H9 (cell line): ENCODE measurements at regions not wholly inside any gene's neighbourhood (a gene's known extent, or its start where the extent isn't known, plus 50 kb on each side); places are given as distances from the start of the nearest gene placed in this dataset.

ENCODE experiments used
- DNase-seq: peaks from one replicate; pipeline ENCODE4 v3.0.0-alpha.2; 2017
- H2AFZ ChIP-seq: one replicate; pipeline ENCODE4 v1.6.1; 2013; ENCODE audit warnings: mild to moderate bottlenecking, low read length, control low read depth, moderate library complexity
- H2AK5ac ChIP-seq: 2 replicates; pipeline ENCODE4 v1.6.1; 2013; ENCODE audit warnings: low read length, control low read depth, mixed read lengths; ENCODE audit not compliant: insufficient read length
- H2BK120ac ChIP-seq: one replicate; pipeline ENCODE4 v1.6.1; 2013; ENCODE audit warnings: low read depth, mild to moderate bottlenecking, low read length, control low read depth, inconsistent platforms; ENCODE audit not compliant: poor library complexity, severe bottlenecking
- H2BK12ac ChIP-seq: 2 replicates; pipeline ENCODE4 v1.6.1; 2013; ENCODE audit warnings: low read length, control low read depth, mixed read lengths, low read depth; ENCODE audit not compliant: insufficient read length
- H2BK15ac ChIP-seq: 2 replicates; pipeline ENCODE4 v1.6.1; 2013; ENCODE audit warnings: low read depth, low read length, control low read depth
- H2BK20ac ChIP-seq: one replicate; pipeline ENCODE4 v1.6.1; 2013; ENCODE audit warnings: low read depth, mild to moderate bottlenecking, low read length, control low read depth, inconsistent platforms; ENCODE audit not compliant: poor library complexity, severe bottlenecking
- H2BK5ac ChIP-seq: 2 replicates; pipeline ENCODE4 v1.6.1; 2013; ENCODE audit warnings: low read length, control low read depth, mixed read lengths; ENCODE audit not compliant: insufficient read length
- H3K14ac ChIP-seq: 2 replicates; pipeline ENCODE4 v1.6.1; 2013; ENCODE audit warnings: low read length, control low read depth; ENCODE audit not compliant: insufficient read depth
- H3K18ac ChIP-seq: 2 replicates; pipeline ENCODE4 v1.6.1; 2013; ENCODE audit warnings: low read depth, mild to moderate bottlenecking, mixed read lengths, low read length, control low read depth; ENCODE audit not compliant: insufficient read length
- H3K23ac ChIP-seq: 2 replicates; pipeline ENCODE4 v1.6.1; 2013; ENCODE audit warnings: low read length, control low read depth, mixed read lengths, low read depth; ENCODE audit not compliant: insufficient read length
- H3K23me2 ChIP-seq: 2 replicates; pipeline ENCODE4 v1.6.1; 2013; ENCODE audit warnings: low read depth, mild to moderate bottlenecking, mixed read lengths, low read length, control low read depth; ENCODE audit not compliant: insufficient read length, poor library complexity, severe bottlenecking
- H3K27ac ChIP-seq: 2 replicates; pipeline ENCODE4 v1.5.1; 2013; ENCODE audit warnings: low read length, control low read depth, mixed read lengths, low read depth; ENCODE audit not compliant: insufficient read length
- H3K27me3 ChIP-seq: 2 replicates; pipeline ENCODE4 v1.6.1; 2013; ENCODE audit warnings: low read length, control low read depth, inconsistent platforms; ENCODE audit not compliant: insufficient read depth
- H3K4ac ChIP-seq: 2 replicates; pipeline ENCODE4 v1.6.1; 2013; ENCODE audit warnings: low read depth, mild to moderate bottlenecking, control low read depth, inconsistent platforms, low read length, moderate library complexity
- H3K4me1 ChIP-seq: 2 replicates; pipeline ENCODE4 v1.6.1; 2013; ENCODE audit warnings: low read length, control low read depth, inconsistent platforms; ENCODE audit not compliant: insufficient read depth
- H3K4me2 ChIP-seq: 2 replicates; pipeline ENCODE4 v1.6.1; 2013; ENCODE audit warnings: low read length, control low read depth, mixed read lengths; ENCODE audit not compliant: insufficient read length, insufficient read depth
- H3K56ac ChIP-seq: 2 replicates; pipeline ENCODE4 v1.6.1; 2013; ENCODE audit warnings: low read depth, mild to moderate bottlenecking, mixed read lengths, low read length, control low read depth; ENCODE audit not compliant: insufficient read length
- H3K79me1 ChIP-seq: 2 replicates; pipeline ENCODE4 v1.6.1; 2013; ENCODE audit warnings: low read depth, mild to moderate bottlenecking, moderate library complexity, low read length, control low read depth, inconsistent platforms; ENCODE audit not compliant: insufficient read depth, poor library complexity, severe bottlenecking
- H3K79me2 ChIP-seq: 2 replicates; pipeline ENCODE4 v1.6.1; 2013; ENCODE audit warnings: low read length, control low read depth, inconsistent platforms; ENCODE audit not compliant: insufficient read depth
- H3K9ac ChIP-seq: 2 replicates; pipeline ENCODE4 v1.6.1; 2013; ENCODE audit warnings: low read length, control low read depth, mixed read lengths; ENCODE audit not compliant: insufficient read length; ENCODE audit errors: extremely low read depth
- H3K9me3 ChIP-seq: one replicate; pipeline ENCODE4 v1.6.1; 2013; ENCODE audit warnings: low read depth, low read length, inconsistent platforms; ENCODE audit not compliant: control insufficient read depth
- H3T11ph ChIP-seq: one replicate; pipeline ENCODE4 v1.6.1; 2013; ENCODE audit warnings: mild to moderate bottlenecking, low read length, control low read depth, inconsistent platforms
- H4K20me1 ChIP-seq: one replicate; pipeline ENCODE4 v1.6.1; 2013; ENCODE audit not compliant: control insufficient read depth, insufficient read length, insufficient read depth
- H4K5ac ChIP-seq: 2 replicates; pipeline ENCODE4 v1.6.1; 2013; ENCODE audit warnings: low read depth, mild to moderate bottlenecking, mixed read lengths, low read length, control low read depth; ENCODE audit not compliant: insufficient read length
- H4K8ac ChIP-seq: replicated peaks from 2 replicates; pipeline ENCODE4 v1.6.1; 2013; ENCODE audit warnings: low read length, control low read depth, mixed read lengths, low read depth; ENCODE audit not compliant: insufficient read length
- H4K91ac ChIP-seq: 2 replicates; pipeline ENCODE4 v1.6.1; 2013; ENCODE audit warnings: low read depth, mild to moderate bottlenecking, moderate library complexity, mixed read lengths, low read length, control low read depth; ENCODE audit not compliant: insufficient read length
- H3K27ac Mint-ChIP-seq, 3 experiments: 2 replicates in 2 of 3; 3 replicates in 1 of 3; pipeline ENCODE4 v1.8.0; 2020 to 2021; ENCODE audit warnings: mixed read lengths in 3 of 3, mild to moderate bottlenecking in 1 of 3, moderate library complexity in 1 of 3
- H3K27me3 Mint-ChIP-seq: 2 replicates; pipeline ENCODE4 v1.8.0; 2021; ENCODE audit warnings: low read depth, mild to moderate bottlenecking, moderate library complexity, mixed read lengths
- H3K36me3 Mint-ChIP-seq, 3 experiments: 2 replicates in 2 of 3; 3 replicates in 1 of 3; pipeline ENCODE4 v1.8.0; 2020 to 2021; ENCODE audit warnings: low read depth in 3 of 3, mixed read lengths in 3 of 3; ENCODE audit not compliant: insufficient read depth in 1 of 3
- H3K4me1 Mint-ChIP-seq, 2 experiments: 2 replicates each; pipeline ENCODE4 v1.8.0; 2020; ENCODE audit warnings: mixed read lengths in 2 of 2
- H3K4me3 Mint-ChIP-seq, 2 experiments: 2 replicates in 1 of 2; 3 replicates in 1 of 2; pipeline ENCODE4 v1.8.0; 2020 to 2021; ENCODE audit warnings: mild to moderate bottlenecking in 2 of 2, mixed read lengths in 2 of 2, moderate library complexity in 1 of 2
- H3K9me3 Mint-ChIP-seq, 2 experiments: 2 replicates in 1 of 2; 3 replicates in 1 of 2; pipeline ENCODE4 v1.8.0; 2020; ENCODE audit warnings: mild to moderate bottlenecking in 2 of 2, mixed read lengths in 2 of 2, moderate library complexity in 1 of 2
- CTCF ChIP-seq: fragments of 200-600 bp; sonication (generic); conservative IDR thresholded peaks from 3 replicates; pipeline ENCODE4 v1.8.0; 2021; ENCODE audit warnings: antibody characterized with exemption, mild to moderate bottlenecking
- WGBS: extraction: QIAGEN DNeasy Blood & Tissue Kit; methylation state at CpG from one replicate; pipeline ENCODE4 v1.1.7; 2013; ENCODE audit warnings: missing lambda C conversion rate, low lambda C conversion rate, mixed read lengths; ENCODE audit not compliant: insufficient read length; ENCODE audit errors: extremely low coverage; 5-methylcytosine and 5-hydroxymethylcytosine counted together

- Histone ChIP-seq H4K8ac (no peak overlapping the region), H3K79me1 (no peaks in the 10 kb centered on the region), H4K20me1 (no peaks in the 10 kb centered on the region), H2AK5ac (no peak overlapping the region), H3K79me2 (no peaks in the 10 kb centered on the region), H3K9ac (no peak overlapping the region), H3K56ac (no peak overlapping the region), H3T11ph (no peak overlapping the region), H3K27me3 (no peaks in the 10 kb centered on the region; the same call in 1 of the 2 replicates), H3K27ac (no peak overlapping the region), H3K9me3 (peaks cover 6% of the 10 kb centered on the region), H4K5ac (no peak overlapping the region), H4K91ac (no peak overlapping the region), H3K4me2 (peak overlapping the region; percentile 44), H2BK120ac (no peak overlapping the region), H3K4me1 (peaks cover 8% of the 10 kb centered on the region; the same call in 1 of the 2 replicates), H2BK20ac (no peak overlapping the region), H2BK15ac (no peak overlapping the region), H3K18ac (no peak overlapping the region), H2BK5ac (no peak overlapping the region), H3K4ac (no peak overlapping the region), H3K23me2 (no peaks in the 10 kb centered on the region), H3K23ac (no peak overlapping the region), H2BK12ac (no peak overlapping the region), H2AFZ (no peak overlapping the region), H3K14ac (no peak overlapping the region)
- peak; percentile 46 for DNase-seq
- WGBS, result no CpG with 5 or more reads among the region's 26 CpGs
- peak overlapping the region in 1 of 2 experiments; percentile 64; a peak in 3 of 5 replicates for H3K4me3 Mint-ChIP-seq
- no peak for TF ChIP-seq CTCF
- H3K4me1 Mint-ChIP-seq, result peaks cover 13 to 47% of the 10 kb centered on the region in 2 experiments
- peaks cover 70 to 80% of the 10 kb centered on the region in 2 experiments for H3K9me3 Mint-ChIP-seq
- H3K36me3 Mint-ChIP-seq, result peaks cover 0 to 2% (median 0%) of the 10 kb centered on the region in 3 experiments; a peak in 2 of 7 replicates
- peak overlapping the region in 1 of 3 experiments; percentile 77; a peak in 1 of 7 replicates for H3K27ac Mint-ChIP-seq
- H3K27me3 Mint-ChIP-seq, result peaks cover 16% of the 10 kb centered on the region
These were observed 83.3 kb downstream of the EFNB1 start for GRCh38 chrX:68912113-68912512.
